ENCODE measurements at regions not wholly inside any gene's neighbourhood (a gene's known extent, or its start where the extent isn't known, plus 50 kb on each side); places are given as distances from the start of the nearest gene placed in this dataset.

DNA sequence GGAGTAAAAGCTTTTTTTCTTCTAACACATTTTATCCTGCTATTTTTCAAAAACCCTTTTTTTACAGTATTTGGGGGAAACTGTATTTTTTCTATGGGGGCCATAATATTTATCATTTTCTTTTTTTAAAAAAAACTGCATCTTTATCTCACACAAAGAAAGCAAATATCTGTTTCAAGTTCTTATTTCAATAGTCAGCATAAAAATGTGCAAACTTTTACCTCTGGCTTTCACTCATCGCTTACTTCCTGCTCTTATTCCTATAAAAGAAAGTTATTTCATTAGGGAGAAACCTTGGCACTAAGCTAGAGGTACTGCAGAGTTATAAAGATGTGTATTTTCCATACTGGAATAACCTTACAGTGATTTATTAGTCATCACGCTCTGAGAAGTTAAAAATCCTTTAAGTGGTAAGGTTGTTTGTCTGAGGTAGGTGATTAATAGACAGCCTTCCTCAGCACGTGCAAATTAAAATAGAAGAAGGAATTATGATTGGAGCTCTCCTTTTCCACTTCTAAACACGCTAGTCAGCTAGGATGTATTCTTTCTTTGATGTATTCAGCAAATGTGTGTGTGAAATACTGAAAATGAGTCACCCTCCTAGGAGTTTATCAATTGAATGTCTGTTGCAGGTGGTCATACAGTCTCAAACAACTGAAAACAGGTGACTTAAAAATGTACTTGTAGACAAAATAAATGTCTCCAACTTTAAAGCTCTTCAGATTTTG is 461.0 kb downstream of the GXYLT1 start:
- Histone ChIP-seq H3K9me3 (ENCODE audit: insufficient read depth, low read depth, low read length) (no peaks in the 10 kb centered on the region), H3K36me3 (ENCODE audit: control insufficient read depth in 1 of 2, insufficient read depth in 2 of 2, low read length in 2 of 2) (no peaks in the 10 kb centered on the region), H3K9ac (ENCODE audit: low read length) (no peak overlapping the region), H3K79me1 (ENCODE audit: low read length) (no peaks in the 10 kb centered on the region), H3K4me1 (ENCODE audit: control insufficient read depth in 1 of 2, insufficient read depth in 2 of 2, low read length in 2 of 2) (no peaks in the 10 kb centered on the region), H3K27ac (ENCODE audit: low read depth, low read length) (no peak overlapping the region), H2BK12ac (ENCODE audit: low read length) (no peak overlapping the region), H3K27me3 (ENCODE audit: insufficient read depth, low read length) (no peaks in the 10 kb centered on the region), H3K4ac (ENCODE audit: low read depth, low read length) (no peak overlapping the region), H3K18ac (ENCODE audit: low read length) (no peak overlapping the region), H2BK5ac (ENCODE audit: low read depth, low read length, poor library complexity) (no peak overlapping the region), H2AK5ac (ENCODE audit: low read length) (no peak overlapping the region), H4K8ac (ENCODE audit: low read depth, low read length) (no peak overlapping the region), H3K4me3 (ENCODE audit: low read depth, low read length) (no peak overlapping the region), H2AFZ (ENCODE audit: insufficient read depth, low read length, poor library complexity) (no peak overlapping the region), H3K14ac (ENCODE audit: low read length) (no peak overlapping the region), H3K23ac (ENCODE audit: low read length) (no peak overlapping the region), H4K12ac (ENCODE audit: low read depth, low read length) (no peak overlapping the region), H3K4me2 (ENCODE audit: low read length) (no peak overlapping the region), H4K91ac (ENCODE audit: low read depth, low read length) (no peak overlapping the region), H2BK120ac (ENCODE audit: insufficient read depth, low read length, poor library complexity) (no peak overlapping the region), H3K79me2 (ENCODE audit: control insufficient read depth, insufficient read depth, low read length, poor library complexity) (no peaks in the 10 kb centered on the region)
- WGBS (ENCODE audit: extremely low coverage, insufficient coverage, insufficient read length), result no CpG with 5 or more reads among the region's 4 CpGs
- DNase-seq, result no peak

DNA sequence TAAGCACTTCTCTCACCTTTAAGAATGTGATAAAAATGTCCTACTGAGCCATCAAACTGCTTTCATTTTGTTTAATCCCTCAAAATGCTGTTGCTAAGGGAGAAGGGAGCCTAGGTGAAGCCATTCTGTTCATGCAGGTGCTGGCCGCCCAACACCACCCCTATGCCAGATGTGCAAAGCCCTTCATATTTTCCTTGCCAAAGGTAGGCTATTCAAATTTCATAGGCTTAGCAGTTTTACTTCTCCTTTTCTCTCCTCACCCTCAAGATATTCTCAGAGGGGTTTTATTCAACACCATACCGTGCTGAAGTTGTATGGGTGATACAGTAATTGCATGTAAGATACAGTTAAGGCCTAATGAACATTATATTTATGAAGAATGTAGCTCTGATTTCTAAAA is 461.7 kb downstream of the GXYLT1 start:
- Histone ChIP-seq H3K14ac (ENCODE audit: low read length) (no peak overlapping the region), H3K4me2 (ENCODE audit: low read length) (no peak overlapping the region), H3K23ac (ENCODE audit: low read length) (no peak overlapping the region), H2BK5ac (ENCODE audit: low read depth, low read length, poor library complexity) (no peak overlapping the region), H3K36me3 (ENCODE audit: control insufficient read depth in 1 of 2, insufficient read depth in 2 of 2, low read length in 2 of 2) (no peaks in the 10 kb centered on the region), H3K4me1 (ENCODE audit: control insufficient read depth in 1 of 2, insufficient read depth in 2 of 2, low read length in 2 of 2) (no peaks in the 10 kb centered on the region), H3K79me1 (ENCODE audit: low read length) (no peaks in the 10 kb centered on the region), H3K79me2 (ENCODE audit: control insufficient read depth, insufficient read depth, low read length, poor library complexity) (no peaks in the 10 kb centered on the region), H2BK12ac (ENCODE audit: low read length) (no peak overlapping the region), H2AFZ (ENCODE audit: insufficient read depth, low read length, poor library complexity) (no peak overlapping the region), H4K8ac (ENCODE audit: low read depth, low read length) (no peak overlapping the region), H3K18ac (ENCODE audit: low read length) (no peak overlapping the region), H3K27me3 (ENCODE audit: insufficient read depth, low read length) (no peaks in the 10 kb centered on the region), H4K12ac (ENCODE audit: low read depth, low read length) (no peak overlapping the region), H3K4ac (ENCODE audit: low read depth, low read length) (no peak overlapping the region), H4K91ac (ENCODE audit: low read depth, low read length) (no peak overlapping the region), H3K9me3 (ENCODE audit: insufficient read depth, low read depth, low read length) (no peaks in the 10 kb centered on the region), H3K9ac (ENCODE audit: low read length) (no peak overlapping the region), H2AK5ac (ENCODE audit: low read length) (no peak overlapping the region), H2BK120ac (ENCODE audit: insufficient read depth, low read length, poor library complexity) (no peak overlapping the region), H3K4me3 (ENCODE audit: low read depth, low read length) (no peak overlapping the region), H3K27ac (ENCODE audit: low read depth, low read length) (no peak overlapping the region)
- DNase-seq, result no peak
- no CpG with 5 or more reads among the region's 2 CpGs for WGBS (ENCODE audit: extremely low coverage, insufficient coverage, insufficient read length)

DNA sequence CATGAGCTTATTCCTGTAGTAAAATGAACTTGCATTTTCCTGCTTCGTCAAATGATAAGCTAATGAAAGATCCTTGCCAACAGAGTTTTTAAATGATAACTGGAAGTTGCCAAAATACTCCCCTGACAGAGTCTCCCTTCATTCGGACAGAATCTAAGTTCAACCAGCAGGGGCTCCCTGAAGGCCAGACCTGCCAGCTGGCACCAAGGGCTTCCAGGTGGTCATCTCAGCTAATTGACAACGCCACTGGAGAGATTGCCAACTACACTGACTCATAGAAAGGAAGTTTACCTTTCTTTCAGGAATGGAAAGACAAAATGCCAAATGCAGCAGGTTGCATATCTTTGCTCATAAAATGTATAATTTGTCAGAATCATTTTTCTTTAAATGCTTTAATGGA is 462.8 kb downstream of the GXYLT1 start:
- Histone ChIP-seq H4K8ac (ENCODE audit: low read depth, low read length) (no peak overlapping the region), H3K27me3 (ENCODE audit: insufficient read depth, low read length) (no peaks in the 10 kb centered on the region), H3K4me1 (ENCODE audit: control insufficient read depth in 1 of 2, insufficient read depth in 2 of 2, low read length in 2 of 2) (no peaks in the 10 kb centered on the region), H3K27ac (ENCODE audit: low read depth, low read length) (no peak overlapping the region), H3K4ac (ENCODE audit: low read depth, low read length) (no peak overlapping the region), H3K9ac (ENCODE audit: low read length) (no peak overlapping the region), H3K14ac (ENCODE audit: low read length) (no peak overlapping the region), H4K12ac (ENCODE audit: low read depth, low read length) (no peak overlapping the region), H4K91ac (ENCODE audit: low read depth, low read length) (no peak overlapping the region), H3K9me3 (ENCODE audit: insufficient read depth, low read depth, low read length) (no peaks in the 10 kb centered on the region), H3K79me1 (ENCODE audit: low read length) (no peaks in the 10 kb centered on the region), H2AK5ac (ENCODE audit: low read length) (no peak overlapping the region), H2BK120ac (ENCODE audit: insufficient read depth, low read length, poor library complexity) (no peak overlapping the region), H2BK12ac (ENCODE audit: low read length) (no peak overlapping the region), H3K23ac (ENCODE audit: low read length) (no peak overlapping the region), H2AFZ (ENCODE audit: insufficient read depth, low read length, poor library complexity) (no peak overlapping the region), H3K4me2 (ENCODE audit: low read length) (no peak overlapping the region), H3K79me2 (ENCODE audit: control insufficient read depth, insufficient read depth, low read length, poor library complexity) (no peaks in the 10 kb centered on the region), H3K4me3 (ENCODE audit: low read depth, low read length) (no peak overlapping the region), H3K18ac (ENCODE audit: low read length) (no peak overlapping the region), H3K36me3 (ENCODE audit: control insufficient read depth in 1 of 2, insufficient read depth in 2 of 2, low read length in 2 of 2) (no peaks in the 10 kb centered on the region), H2BK5ac (ENCODE audit: low read depth, low read length, poor library complexity) (no peak overlapping the region)
- no peak for DNase-seq
- WGBS (ENCODE audit: extremely low coverage, insufficient coverage, insufficient read length), result no CpG with 5 or more reads among the region's 3 CpGs

DNA sequence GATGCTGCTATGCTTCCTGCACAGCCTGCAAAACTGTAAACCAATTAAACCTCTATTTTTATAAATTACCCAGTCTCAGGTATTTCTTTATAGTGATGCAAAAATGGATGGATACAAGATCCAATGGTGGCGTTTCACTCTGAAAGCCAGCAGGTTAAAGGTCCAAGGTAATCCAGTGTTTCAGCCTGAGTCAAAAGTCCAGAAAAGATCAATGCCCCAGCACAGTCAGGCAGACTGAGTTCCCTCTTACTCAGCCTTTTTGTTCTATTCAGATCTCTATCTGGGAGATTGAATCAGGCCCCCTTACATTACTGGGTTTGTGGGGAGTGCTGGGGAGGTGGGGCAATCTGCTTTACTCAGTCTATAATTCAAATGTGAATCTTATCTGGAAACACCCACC is 464.5 kb downstream of the GXYLT1 start:
- no peak overlapping the region for H3K4ac ChIP-seq (ENCODE audit: low read depth, low read length)
- H3K27me3 ChIP-seq (ENCODE audit: insufficient read depth, low read length), result no peaks in the 10 kb centered on the region
- H2AFZ ChIP-seq (ENCODE audit: insufficient read depth, low read length, poor library complexity), result no peak overlapping the region
- H2BK5ac ChIP-seq (ENCODE audit: low read depth, low read length, poor library complexity), result no peak overlapping the region
- H3K23ac ChIP-seq (ENCODE audit: low read length), result no peak overlapping the region
- no peak overlapping the region for H4K12ac ChIP-seq (ENCODE audit: low read depth, low read length)
- no peak overlapping the region for H2BK120ac ChIP-seq (ENCODE audit: insufficient read depth, low read length, poor library complexity)
- H3K79me2 ChIP-seq (ENCODE audit: control insufficient read depth, insufficient read depth, low read length, poor library complexity), result no peaks in the 10 kb centered on the region
- no peak overlapping the region for H3K4me3 ChIP-seq (ENCODE audit: low read depth, low read length)
- no peak overlapping the region for H4K91ac ChIP-seq (ENCODE audit: low read depth, low read length)
- no peaks in the 10 kb centered on the region for H3K36me3 ChIP-seq (ENCODE audit: control insufficient read depth in 1 of 2, insufficient read depth in 2 of 2, low read length in 2 of 2)
- DNase-seq, result no peak
- H3K4me1 ChIP-seq (ENCODE audit: control insufficient read depth in 1 of 2, insufficient read depth in 2 of 2, low read length in 2 of 2), result no peaks in the 10 kb centered on the region
- no peak overlapping the region for H2AK5ac ChIP-seq (ENCODE audit: low read length)
- no peak overlapping the region for H3K18ac ChIP-seq (ENCODE audit: low read length)
- WGBS (ENCODE audit: extremely low coverage, insufficient coverage, insufficient read length), result no CpG with 5 or more reads among the region's 1 CpG
- no peak overlapping the region for H2BK12ac ChIP-seq (ENCODE audit: low read length)
- H3K79me1 ChIP-seq (ENCODE audit: low read length), result no peaks in the 10 kb centered on the region
- H3K4me2 ChIP-seq (ENCODE audit: low read length), result no peak overlapping the region
- H3K27ac ChIP-seq (ENCODE audit: low read depth, low read length), result no peak overlapping the region
- H4K8ac ChIP-seq (ENCODE audit: low read depth, low read length), result no peak overlapping the region
- no peaks in the 10 kb centered on the region for H3K9me3 ChIP-seq (ENCODE audit: insufficient read depth, low read depth, low read length)
- no peak overlapping the region for H3K9ac ChIP-seq (ENCODE audit: low read length)
- no peak overlapping the region for H3K14ac ChIP-seq (ENCODE audit: low read length)

Data from trophoblast cell (in vitro differentiated cells and primary cell).